Right ventricle myocardium superior (tissue), 1 donor: ENCODE measurements at regions not wholly inside any gene's neighbourhood (a gene's known extent, or its start where the extent isn't known, plus 50 kb on each side); places are given as distances from the start of the nearest gene placed in this dataset.
"Not testable (repeated sequence)": the region's sequence is repeated elsewhere in the genome, so short reads cannot be mapped to it uniquely, and the experiment has no call there.

Source experiments
- ATAC-seq: fragments of 200-7000 bp; cut with Tn5 transposase; one replicate; pipeline ENCODE4 v1.9.1; 2020; ENCODE audit warnings: mild to moderate bottlenecking; ENCODE audit not compliant: poor library complexity
- DNase-seq: peaks from one replicate; pipeline ENCODE4 v3.0.0-alpha.2; 2020
- intact Hi-C: fragments of 100-400 bp; cut with DNase I; formaldehyde crosslinking; loops from one replicate; pipeline ENCODE4 v1.11.2; 2022
- donor health status: DM: no; HTN: yes; CAD: no; lungs with severe emphysema.

DNA sequence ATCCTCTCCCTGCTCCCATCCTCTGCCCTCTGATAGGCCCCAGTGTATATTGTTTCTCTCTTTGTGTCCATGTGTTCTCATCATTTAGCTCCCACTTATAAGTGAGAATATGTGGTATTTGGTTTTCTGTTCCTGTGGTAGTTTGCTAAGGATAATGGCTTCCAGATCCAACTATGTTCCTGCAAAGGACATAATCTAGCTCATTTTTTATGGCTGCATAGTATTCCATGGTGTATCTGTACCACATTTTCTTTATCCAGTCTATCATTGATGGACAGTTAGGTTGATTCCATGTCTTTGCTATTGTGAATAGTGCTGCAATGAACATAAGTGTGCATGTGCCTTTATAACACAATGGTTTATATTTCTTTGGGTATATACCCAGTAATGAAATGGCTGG, 57.8 kb upstream of the SMIM30 start:
- intact Hi-C loops, ATAC-seq, DNase-seq: not testable (repeated sequence)

DNA sequence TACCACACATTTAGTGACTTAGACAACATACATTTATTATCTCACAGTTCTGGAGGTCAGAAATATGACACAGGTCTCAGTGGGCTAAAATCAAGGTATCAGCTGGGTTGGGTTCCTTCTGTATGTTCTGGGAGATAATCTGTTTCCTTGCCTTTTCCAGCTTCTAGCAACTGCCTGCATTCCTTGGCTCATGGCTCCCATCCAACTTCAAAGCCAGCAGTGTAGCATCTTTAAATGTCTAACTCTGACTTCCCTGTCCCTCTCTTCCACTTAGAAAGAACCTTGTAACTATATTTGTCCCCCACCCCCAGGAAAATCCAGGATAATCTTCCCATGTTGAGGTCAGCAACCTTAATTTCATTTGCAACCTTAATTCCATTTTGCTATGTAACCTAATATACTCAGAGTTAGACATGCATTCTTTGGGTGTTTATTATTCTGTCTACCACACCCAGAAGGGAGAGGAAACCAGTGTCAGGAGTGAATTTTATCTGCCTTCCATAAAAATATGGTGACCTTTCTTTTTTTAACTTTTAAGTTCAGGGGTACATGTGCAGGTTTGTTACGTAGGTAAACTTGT, 57.3 kb upstream of the SMIM30 start:
- DNase-seq (no peak), ATAC-seq (no peak)
- intact Hi-C loops = no loop called here

DNA sequence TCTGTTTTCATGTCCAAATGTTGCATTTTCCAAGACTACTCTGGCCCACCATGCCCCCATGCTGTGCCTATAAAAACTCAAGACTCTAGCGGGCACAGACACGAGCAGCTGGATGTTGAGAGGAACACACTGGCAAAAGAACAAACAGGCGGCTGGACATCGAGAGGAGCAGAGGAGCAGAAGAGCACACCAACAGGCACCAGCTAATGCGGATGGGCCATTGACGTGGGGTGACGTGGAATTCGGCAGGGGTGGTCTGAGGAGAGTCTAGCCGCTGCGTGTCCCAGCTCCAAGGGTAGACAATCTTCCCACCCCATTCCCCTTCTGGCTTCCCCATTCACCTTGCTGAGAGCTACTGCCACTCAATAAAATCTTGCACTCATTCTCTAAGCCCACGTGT, 54.4 kb upstream of the SMIM30 start:
- no peak for DNase-seq
- intact Hi-C loops = no loop called here
- ATAC-seq = no peak

DNA sequence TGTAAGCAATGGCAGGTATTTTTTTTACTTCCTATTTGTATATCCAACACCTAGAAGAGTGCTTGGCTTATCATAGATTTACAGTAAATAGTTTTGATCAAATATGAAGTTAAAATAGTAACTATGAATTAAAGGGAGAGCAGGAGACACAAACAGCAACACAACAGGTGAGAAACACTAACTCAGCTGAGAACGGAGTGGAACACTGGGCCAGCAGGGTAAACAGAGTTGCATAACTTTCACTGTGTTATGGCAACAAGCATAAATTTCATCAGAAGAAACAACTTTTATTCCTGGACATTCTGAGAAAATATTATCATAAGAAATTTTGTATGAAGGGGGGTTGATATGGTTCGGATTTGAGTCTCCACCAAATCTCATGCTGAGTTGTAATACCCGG, 52.2 kb upstream of the SMIM30 start:
- DNase-seq (no peak), ATAC-seq (no peak)
- intact Hi-C loops = no loop called here
